ENCODE measurements at regions not wholly inside any gene's neighbourhood (a gene's known extent, or its start where the extent isn't known, plus 50 kb on each side); places are given as distances from the start of the nearest gene placed in this dataset.
A peak's percentile ranks its signal among the peaks of the same experiment; 100 is the strongest.

DNA sequence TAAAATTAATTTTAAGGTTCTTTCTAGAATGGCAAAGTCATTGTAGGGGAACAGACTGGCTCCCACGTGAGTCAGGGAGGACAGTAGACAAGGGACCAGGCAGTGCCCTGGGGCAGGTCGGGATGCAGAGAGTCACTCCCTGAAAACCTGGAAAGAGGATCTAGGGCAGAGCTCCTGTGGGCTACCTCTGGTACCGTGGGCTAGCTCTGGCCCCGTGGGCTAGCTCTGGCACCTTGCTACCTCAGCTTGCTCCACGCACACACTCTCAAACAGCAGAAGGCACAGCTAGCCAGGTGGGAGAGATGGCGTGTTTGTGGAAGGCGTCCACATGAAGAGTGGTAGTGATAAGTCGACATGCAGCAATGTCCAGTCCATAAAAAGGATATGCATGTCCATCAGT is 66.7 kb upstream of the ARHGEF7 start:
- Histone ChIP-seq H3K36me3 (no peaks in the 10 kb centered on the region), H3K4me3 (no peak overlapping the region), H3K27me3 (no peaks in the 10 kb centered on the region), H3K4me1 (peaks cover 0 to 17% of the 10 kb centered on the region in 2 donors), H3K27ac (no peak overlapping the region), H3K9me3 (no peaks in the 10 kb centered on the region)
- DNase-seq (ENCODE audit: low spot score), result peak; percentile 26
- TF ChIP-seq, protein P1, sequence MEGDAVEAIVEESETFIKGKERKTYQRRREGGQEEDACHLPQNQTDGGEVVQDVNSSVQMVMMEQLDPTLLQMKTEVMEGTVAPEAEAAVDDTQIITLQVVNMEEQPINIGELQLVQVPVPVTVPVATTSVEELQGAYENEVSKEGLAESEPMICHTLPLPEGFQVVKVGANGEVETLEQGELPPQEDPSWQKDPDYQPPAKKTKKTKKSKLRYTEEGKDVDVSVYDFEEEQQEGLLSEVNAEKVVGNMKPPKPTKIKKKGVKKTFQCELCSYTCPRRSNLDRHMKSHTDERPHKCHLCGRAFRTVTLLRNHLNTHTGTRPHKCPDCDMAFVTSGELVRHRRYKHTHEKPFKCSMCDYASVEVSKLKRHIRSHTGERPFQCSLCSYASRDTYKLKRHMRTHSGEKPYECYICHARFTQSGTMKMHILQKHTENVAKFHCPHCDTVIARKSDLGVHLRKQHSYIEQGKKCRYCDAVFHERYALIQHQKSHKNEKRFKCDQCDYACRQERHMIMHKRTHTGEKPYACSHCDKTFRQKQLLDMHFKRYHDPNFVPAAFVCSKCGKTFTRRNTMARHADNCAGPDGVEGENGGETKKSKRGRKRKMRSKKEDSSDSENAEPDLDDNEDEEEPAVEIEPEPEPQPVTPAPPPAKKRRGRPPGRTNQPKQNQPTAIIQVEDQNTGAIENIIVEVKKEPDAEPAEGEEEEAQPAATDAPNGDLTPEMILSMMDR (IDR thresholded peaks at IDR 0.05), result no peak

- H3K27ac ChIP-seq, result peak overlapping the region in 1 of 2 donors; percentile 1
- H3K4me3 ChIP-seq, result no peak overlapping the region
- peaks cover 0 to 17% of the 10 kb centered on the region in 2 donors for H3K4me1 ChIP-seq
- TF ChIP-seq, protein P1 (IDR thresholded peaks at IDR 0.05), result no peak
- DNase-seq (ENCODE audit: low spot score), result peak; percentile 55
- H3K9me3 ChIP-seq, result no peaks in the 10 kb centered on the region
- H3K36me3 ChIP-seq, result no peaks in the 10 kb centered on the region
- no peaks in the 10 kb centered on the region for H3K27me3 ChIP-seq
Observed at GRCh38 chr13:111047326-111047725, 67.8 kb upstream of the ARHGEF7 start.

GRCh38 chr13:111046590-111047141 is 68.4 kb upstream of the ARHGEF7 start:
- Histone ChIP-seq H3K4me3 (no peak overlapping the region), H3K36me3 (no peaks in the 10 kb centered on the region), H3K27ac (peak overlapping the region; percentile 35 to 42), H3K4me1 (peaks cover 0 to 17% of the 10 kb centered on the region in 2 donors), H3K27me3 (no peaks in the 10 kb centered on the region), H3K9me3 (no peaks in the 10 kb centered on the region)
- TF ChIP-seq, protein P1 (IDR thresholded peaks at IDR 0.05), result peak in 1 of 2 donors; percentile 24
- peak; percentile 58 for DNase-seq (ENCODE audit: low spot score)

- peaks cover 0 to 16% of the 10 kb centered on the region in 2 donors for H3K4me1 ChIP-seq
- TF ChIP-seq, protein P1 (IDR thresholded peaks at IDR 0.05), result no peak
- no peaks in the 10 kb centered on the region for H3K27me3 ChIP-seq
Observed at GRCh38 chr13:111045170-111045569, 69.9 kb upstream of the ARHGEF7 start.

DNA sequence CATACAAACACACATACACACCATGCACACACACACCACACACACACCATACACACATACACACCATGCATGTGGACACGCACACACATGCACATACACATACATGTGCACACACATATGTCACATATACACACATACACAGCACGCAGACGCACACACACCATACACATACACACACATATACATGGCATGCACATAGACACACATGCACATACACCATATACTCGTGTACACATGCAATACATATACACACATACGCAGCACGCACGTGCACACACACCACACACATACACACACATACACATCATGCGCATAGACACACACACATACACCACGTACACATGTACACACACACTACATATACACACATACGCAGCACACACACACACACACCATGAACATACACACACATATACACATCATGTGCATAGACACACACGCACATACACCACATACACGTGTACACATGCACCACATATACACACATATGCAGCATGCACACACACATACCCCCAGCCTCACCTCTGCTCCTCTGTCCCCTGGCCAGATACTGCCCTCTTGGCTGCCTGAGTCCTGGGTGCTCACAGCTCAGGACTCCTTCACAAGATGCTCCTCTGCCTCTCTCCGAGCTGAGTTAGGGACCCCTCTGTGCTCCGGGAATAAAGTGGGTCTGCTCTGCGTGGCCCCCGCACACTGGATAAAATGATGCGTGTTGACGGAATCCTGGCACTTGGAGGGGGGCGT is 70.9 kb upstream of the ARHGEF7 start:
- Histone ChIP-seq H3K27me3 (no peaks in the 10 kb centered on the region), H3K27ac (no peak overlapping the region), H3K36me3 (no peaks in the 10 kb centered on the region), H3K4me1 (peaks cover 0 to 11% of the 10 kb centered on the region in 2 donors), H3K9me3 (no peaks in the 10 kb centered on the region), H3K4me3 (no peak overlapping the region)
- no peak for DNase-seq (ENCODE audit: low spot score)
- TF ChIP-seq, protein P1 (IDR thresholded peaks at IDR 0.05), result no peak

More at GRCh38 chr13:111045170-111045569, 69.9 kb upstream of the ARHGEF7 start:
- Histone ChIP-seq H3K36me3 (no peaks in the 10 kb centered on the region), H3K27ac (no peak overlapping the region), H3K9me3 (no peaks in the 10 kb centered on the region), H3K4me3 (no peak overlapping the region)
- peak; percentile 42 for DNase-seq (ENCODE audit: low spot score)
